ENCODE measurements at regions not wholly inside any gene's neighbourhood (a gene's known extent, or its start where the extent isn't known, plus 50 kb on each side); places are given as distances from the start of the nearest gene placed in this dataset.

DNA sequence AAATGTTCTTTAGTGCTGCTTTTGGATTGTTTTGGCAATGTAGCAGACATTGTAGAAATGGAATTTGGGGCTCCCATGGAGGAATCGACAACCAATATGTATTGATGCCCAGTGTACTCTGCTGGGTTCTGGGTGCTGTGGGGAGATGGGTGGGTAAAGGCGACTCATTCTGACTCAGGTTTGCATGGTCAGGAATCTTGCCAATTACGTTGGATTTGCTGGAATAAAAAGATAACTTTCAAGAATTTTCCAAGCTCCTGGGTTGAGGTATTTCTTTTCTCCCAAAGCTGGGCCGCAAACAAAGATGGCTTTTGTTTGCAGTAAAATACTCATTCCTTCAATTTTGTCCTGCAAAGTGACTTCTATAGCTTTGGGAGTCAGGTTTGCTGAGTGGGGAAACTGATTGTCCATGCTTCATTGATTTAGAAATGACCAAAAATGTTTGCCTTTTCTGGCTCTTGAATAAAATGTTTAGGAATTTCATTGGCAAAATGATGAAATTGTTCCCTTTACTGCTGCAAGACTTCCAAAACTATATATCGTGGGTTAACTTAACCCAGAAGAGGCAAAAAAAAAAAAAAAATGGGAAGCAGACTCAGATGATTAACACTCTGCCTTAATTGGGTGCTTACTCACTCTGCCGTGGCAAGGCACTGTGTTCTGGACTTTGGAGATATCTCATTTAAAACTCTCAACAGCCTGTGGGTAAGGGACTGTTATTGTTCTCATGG lies 57.0 kb downstream of the RTL9 start (continued):
- TF ChIP-seq, protein P1, sequence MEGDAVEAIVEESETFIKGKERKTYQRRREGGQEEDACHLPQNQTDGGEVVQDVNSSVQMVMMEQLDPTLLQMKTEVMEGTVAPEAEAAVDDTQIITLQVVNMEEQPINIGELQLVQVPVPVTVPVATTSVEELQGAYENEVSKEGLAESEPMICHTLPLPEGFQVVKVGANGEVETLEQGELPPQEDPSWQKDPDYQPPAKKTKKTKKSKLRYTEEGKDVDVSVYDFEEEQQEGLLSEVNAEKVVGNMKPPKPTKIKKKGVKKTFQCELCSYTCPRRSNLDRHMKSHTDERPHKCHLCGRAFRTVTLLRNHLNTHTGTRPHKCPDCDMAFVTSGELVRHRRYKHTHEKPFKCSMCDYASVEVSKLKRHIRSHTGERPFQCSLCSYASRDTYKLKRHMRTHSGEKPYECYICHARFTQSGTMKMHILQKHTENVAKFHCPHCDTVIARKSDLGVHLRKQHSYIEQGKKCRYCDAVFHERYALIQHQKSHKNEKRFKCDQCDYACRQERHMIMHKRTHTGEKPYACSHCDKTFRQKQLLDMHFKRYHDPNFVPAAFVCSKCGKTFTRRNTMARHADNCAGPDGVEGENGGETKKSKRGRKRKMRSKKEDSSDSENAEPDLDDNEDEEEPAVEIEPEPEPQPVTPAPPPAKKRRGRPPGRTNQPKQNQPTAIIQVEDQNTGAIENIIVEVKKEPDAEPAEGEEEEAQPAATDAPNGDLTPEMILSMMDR (IDR thresholded peaks at IDR 0.05 in 2 of 3, conservative IDR thresholded peaks at IDR 0.05 in 1 of 3; ENCODE audit: insufficient read depth in 2 of 3, low read depth in 1 of 3, low read length in 3 of 3): no peak
- TF ChIP-seq, protein P2, sequence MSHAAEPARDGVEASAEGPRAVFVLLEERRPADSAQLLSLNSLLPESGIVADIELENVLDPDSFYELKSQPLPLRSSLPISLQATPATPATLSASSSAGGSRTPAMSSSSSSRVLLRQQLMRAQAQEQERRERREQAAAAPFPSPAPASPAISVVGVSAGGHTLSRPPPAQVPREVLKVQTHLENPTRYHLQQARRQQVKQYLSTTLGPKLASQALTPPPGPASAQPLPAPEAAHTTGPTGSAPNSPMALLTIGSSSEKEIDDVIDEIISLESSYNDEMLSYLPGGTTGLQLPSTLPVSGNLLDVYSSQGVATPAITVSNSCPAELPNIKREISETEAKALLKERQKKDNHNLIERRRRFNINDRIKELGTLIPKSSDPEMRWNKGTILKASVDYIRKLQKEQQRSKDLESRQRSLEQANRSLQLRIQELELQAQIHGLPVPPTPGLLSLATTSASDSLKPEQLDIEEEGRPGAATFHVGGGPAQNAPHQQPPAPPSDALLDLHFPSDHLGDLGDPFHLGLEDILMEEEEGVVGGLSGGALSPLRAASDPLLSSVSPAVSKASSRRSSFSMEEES (CRISPR knock-in tag; IDR thresholded peaks at IDR 0.05): no peak
- TF ChIP-seq HNRNPL (IDR thresholded peaks at IDR 0.05; ENCODE audit: low read depth, low read length): no peak
- no peak for TF ChIP-seq PPARD (CRISPR knock-in tag; IDR thresholded peaks at IDR 0.05)
- TF ChIP-seq, protein P3, sequence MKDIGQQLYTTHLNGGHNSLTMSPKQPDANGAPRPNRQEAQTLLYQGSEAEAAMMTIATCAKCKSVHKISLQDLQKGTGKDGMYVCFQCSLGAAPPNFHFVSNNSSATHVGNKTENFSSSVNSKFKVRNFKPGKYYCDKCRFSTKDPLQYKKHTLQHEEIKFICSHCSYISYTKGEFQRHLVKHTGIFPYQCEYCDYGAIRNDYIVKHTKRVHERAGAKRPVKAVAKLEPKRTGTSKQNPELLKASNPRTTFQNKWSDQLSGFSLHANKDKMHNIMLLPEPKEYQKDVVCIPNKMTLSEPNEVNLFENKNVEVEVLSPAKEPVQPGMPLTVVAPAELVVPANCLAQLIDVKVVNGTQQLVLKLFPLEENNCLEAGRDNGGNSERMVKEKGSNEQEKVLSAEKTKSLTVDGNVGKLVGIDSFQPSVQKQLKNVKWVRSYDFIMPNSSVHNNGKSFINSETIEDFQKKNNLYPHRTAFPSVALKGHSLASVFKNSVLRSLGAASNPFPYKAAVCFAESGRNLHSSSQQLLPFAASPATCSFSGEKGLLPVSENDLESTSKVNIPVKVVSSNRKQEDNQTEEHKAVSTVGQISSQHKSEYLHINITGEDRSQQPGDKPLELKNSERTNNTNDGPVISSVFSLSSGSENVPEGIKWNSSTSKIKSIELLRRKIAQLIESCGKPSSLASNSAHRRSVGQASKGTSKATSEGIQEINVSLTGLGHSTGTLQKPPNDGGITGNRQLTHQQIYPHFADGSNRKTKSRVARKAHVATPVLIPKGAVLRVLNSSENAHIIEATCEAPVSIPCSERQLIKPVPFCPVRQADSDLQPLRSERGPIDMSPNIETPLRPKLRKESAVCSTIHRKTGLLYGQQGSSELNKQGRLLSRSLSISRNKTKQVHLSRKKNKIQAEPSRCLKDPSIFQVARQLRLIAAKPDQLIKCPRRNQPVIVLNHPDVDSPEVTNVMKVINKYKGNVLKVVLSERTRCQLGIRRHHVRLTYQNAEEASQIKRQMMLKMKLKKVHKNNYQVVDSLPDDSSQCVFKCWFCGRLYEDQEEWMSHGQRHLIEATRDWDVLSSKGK (CRISPR knock-in tag; IDR thresholded peaks at IDR 0.05): no peak
- no peak for TF ChIP-seq NUFIP1 (IDR thresholded peaks at IDR 0.05; ENCODE audit: partially characterized antibody)
- no peak for TF ChIP-seq PTTG1 (tag; IDR thresholded peaks at IDR 0.05; ENCODE audit: low read depth)
- no peak for TF ChIP-seq NRF1 (conservative IDR thresholded peaks at IDR 0.05 in 1 of 2, IDR thresholded peaks at IDR 0.05 in 1 of 2)
- TF ChIP-seq, protein P4, sequence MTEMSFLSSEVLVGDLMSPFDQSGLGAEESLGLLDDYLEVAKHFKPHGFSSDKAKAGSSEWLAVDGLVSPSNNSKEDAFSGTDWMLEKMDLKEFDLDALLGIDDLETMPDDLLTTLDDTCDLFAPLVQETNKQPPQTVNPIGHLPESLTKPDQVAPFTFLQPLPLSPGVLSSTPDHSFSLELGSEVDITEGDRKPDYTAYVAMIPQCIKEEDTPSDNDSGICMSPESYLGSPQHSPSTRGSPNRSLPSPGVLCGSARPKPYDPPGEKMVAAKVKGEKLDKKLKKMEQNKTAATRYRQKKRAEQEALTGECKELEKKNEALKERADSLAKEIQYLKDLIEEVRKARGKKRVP (CRISPR knock-in tag; IDR thresholded peaks at IDR 0.05): no peak
- TF ChIP-seq ZNF316 (IDR thresholded peaks at IDR 0.05): 0 out of 2 replicates have a peak, but pooled peaks have one; percentile 1
- TF ChIP-seq NFIC (IDR thresholded peaks at IDR 0.05): no peak
- no peak for TF ChIP-seq SAFB2 (IDR thresholded peaks at IDR 0.05; ENCODE audit: borderline replicate concordance, low read depth, low read length, severe bottlenecking)
